ENCODE measurements at regions not wholly inside any gene's neighbourhood (a gene's known extent, or its start where the extent isn't known, plus 50 kb on each side); places are given as distances from the start of the nearest gene placed in this dataset.
"Not testable (repeated sequence)": the region's sequence is repeated elsewhere in the genome, so short reads cannot be mapped to it uniquely, and the experiment has no call there.

DNA sequence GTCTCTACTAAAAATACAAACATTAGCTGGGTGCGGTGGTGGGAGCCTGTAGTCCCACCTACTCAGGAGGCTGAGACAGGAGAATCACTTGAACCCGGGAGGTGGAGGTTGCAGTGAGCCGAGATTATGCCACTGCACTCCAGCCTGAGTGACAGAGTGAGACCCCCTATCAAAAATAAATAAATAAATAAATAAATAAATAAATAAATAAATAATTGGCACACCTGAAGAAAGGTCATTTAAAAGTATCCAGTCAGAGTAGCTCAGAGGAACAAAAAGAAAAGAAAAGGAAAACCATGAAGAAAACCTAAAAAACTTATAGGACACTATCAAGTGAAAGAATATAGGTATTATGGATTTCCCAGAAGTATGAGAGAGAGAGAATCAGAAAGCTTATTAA, 330.1 kb upstream of the AR start:
- intact Hi-C loops (cut with DNase I); DNase-seq; H3K36me3 ChIP-seq; H3K27me3 ChIP-seq; H3K4me1 ChIP-seq; H3K4me3 ChIP-seq; H3K9ac ChIP-seq (ENCODE audit: low read depth in 2 of 2, low read length in 2 of 2); H3K27ac ChIP-seq; H3K9me3 ChIP-seq: not testable (repeated sequence)

DNA sequence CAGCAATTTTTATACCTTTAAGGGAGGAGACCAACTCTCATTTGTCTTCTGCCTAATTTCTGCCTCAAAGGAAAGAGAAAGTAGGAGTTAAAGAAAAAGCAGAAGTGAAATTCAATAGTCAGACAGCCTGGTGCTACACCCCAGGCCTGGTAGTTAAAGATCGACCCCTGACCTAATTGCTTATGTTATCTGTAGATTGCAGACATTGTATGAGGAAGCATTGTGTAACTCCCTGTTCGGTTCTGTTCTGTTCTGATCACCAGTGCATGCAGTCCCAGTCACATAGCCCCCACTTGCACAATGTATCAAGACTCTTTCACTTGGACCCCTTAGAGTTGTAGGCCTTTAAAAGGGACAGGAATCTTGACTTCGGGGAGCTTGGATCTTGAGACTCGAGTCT, 335.9 kb upstream of the AR start:
- H3K4me3 ChIP-seq = no peak overlapping the region
- H3K27ac ChIP-seq = no peak overlapping the region
- H3K9me3 ChIP-seq = no peaks in the 10 kb centered on the region
- no peaks in the 10 kb centered on the region for H3K27me3 ChIP-seq
- H3K36me3 ChIP-seq = no peaks in the 10 kb centered on the region
- no peak for DNase-seq
- no peaks in the 10 kb centered on the region for H3K4me1 ChIP-seq
- intact Hi-C loops (cut with DNase I) = no loop called here
- H3K9ac ChIP-seq (ENCODE audit: low read depth in 2 of 2, low read length in 2 of 2) = no peak overlapping the region
- TF ChIP-seq, protein P1, sequence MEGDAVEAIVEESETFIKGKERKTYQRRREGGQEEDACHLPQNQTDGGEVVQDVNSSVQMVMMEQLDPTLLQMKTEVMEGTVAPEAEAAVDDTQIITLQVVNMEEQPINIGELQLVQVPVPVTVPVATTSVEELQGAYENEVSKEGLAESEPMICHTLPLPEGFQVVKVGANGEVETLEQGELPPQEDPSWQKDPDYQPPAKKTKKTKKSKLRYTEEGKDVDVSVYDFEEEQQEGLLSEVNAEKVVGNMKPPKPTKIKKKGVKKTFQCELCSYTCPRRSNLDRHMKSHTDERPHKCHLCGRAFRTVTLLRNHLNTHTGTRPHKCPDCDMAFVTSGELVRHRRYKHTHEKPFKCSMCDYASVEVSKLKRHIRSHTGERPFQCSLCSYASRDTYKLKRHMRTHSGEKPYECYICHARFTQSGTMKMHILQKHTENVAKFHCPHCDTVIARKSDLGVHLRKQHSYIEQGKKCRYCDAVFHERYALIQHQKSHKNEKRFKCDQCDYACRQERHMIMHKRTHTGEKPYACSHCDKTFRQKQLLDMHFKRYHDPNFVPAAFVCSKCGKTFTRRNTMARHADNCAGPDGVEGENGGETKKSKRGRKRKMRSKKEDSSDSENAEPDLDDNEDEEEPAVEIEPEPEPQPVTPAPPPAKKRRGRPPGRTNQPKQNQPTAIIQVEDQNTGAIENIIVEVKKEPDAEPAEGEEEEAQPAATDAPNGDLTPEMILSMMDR (IDR thresholded peaks at IDR 0.05) = no peak

DNA sequence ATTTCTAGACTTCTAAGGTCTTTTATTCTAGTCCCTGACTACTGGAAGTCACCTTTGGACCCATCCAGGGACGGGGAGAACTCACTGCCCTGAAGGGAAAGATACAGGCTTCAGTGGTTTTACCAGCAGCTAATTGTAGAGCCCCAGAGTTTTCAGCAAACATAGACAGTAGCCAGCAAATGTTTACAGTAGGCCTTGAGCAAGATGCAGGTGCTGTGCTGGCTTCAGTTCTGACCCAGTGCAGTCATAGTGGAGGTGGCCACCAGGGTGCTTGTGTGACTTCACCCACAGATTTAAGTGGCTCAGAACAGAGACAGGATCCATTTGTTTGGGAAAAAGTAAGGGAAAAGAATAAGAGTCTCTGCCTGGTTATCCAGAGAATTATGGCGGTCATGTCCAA, 384.4 kb upstream of the AR start:
- Histone ChIP-seq H3K4me3 (no peak overlapping the region), H3K36me3 (no peaks in the 10 kb centered on the region), H3K9me3 (no peaks in the 10 kb centered on the region), H3K4me1 (no peaks in the 10 kb centered on the region), H3K27me3 (no peaks in the 10 kb centered on the region), H3K27ac (no peak overlapping the region), H3K9ac (ENCODE audit: low read depth in 2 of 2, low read length in 2 of 2) (no peak overlapping the region)
- intact Hi-C loops (cut with DNase I) = no loop called here
- DNase-seq = no peak
- TF ChIP-seq, protein P1 (IDR thresholded peaks at IDR 0.05) = no peak

DNA sequence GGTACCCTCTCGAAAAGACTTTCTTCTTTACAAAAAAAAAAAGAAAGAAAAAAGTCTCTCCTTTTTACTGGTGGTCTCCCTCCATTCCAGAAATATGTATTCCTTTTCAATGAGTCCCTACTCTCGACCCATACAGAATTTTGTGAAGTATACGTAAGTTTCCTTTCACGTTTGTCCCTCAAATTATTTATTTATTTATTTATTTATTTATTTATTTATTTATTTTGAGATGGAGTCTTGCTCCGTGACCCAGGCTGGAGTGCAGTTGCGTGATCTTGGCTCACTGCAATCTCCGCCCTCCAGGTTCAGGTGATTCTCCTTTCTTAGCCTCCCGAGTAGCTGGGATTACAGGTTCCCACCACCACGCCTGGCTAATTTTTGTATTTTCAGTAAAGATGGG, 429.2 kb upstream of the AR start:
- Histone ChIP-seq H3K9me3 (no peaks in the 10 kb centered on the region), H3K4me1 (no peaks in the 10 kb centered on the region), H3K27me3 (no peaks in the 10 kb centered on the region), H3K36me3 (no peaks in the 10 kb centered on the region), H3K4me3 (no peak overlapping the region), H3K9ac (ENCODE audit: low read depth in 2 of 2, low read length in 2 of 2) (no peak overlapping the region), H3K27ac (no peak overlapping the region)
- DNase-seq = no peak
- TF ChIP-seq, protein P1 (IDR thresholded peaks at IDR 0.05) = no peak
- intact Hi-C loops (cut with DNase I) = no loop called here

DNA sequence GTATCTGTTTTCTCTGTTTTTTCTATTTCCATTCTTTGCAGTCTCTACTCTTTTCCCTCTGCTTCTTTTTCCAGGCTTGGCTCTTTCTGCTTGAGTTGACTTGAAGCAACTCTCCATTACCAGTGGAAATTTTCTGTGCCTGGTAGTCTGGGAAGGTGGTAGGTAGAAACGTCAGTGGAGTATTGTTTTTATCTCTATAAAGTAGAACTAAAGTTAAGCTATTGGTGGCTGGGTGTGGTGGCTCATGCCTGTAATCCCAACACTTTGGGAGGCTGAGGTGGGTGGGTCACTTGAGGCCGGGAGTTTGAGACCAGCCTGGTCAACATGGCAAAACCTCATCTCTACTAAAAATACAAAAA, 438.1 kb upstream of the AR start:
- no peak for DNase-seq
- TF ChIP-seq, protein P1 (IDR thresholded peaks at IDR 0.05) = no peak
- no peak overlapping the region for H3K4me3 ChIP-seq
- H3K36me3 ChIP-seq = no peaks in the 10 kb centered on the region
- no peak overlapping the region for H3K27ac ChIP-seq
- no peak overlapping the region for H3K9ac ChIP-seq (ENCODE audit: low read depth in 2 of 2, low read length in 2 of 2)
- H3K9me3 ChIP-seq = no peaks in the 10 kb centered on the region
- H3K27me3 ChIP-seq = no peaks in the 10 kb centered on the region
- intact Hi-C loops (cut with DNase I) = no loop called here
- H3K4me1 ChIP-seq = no peaks in the 10 kb centered on the region

DNA sequence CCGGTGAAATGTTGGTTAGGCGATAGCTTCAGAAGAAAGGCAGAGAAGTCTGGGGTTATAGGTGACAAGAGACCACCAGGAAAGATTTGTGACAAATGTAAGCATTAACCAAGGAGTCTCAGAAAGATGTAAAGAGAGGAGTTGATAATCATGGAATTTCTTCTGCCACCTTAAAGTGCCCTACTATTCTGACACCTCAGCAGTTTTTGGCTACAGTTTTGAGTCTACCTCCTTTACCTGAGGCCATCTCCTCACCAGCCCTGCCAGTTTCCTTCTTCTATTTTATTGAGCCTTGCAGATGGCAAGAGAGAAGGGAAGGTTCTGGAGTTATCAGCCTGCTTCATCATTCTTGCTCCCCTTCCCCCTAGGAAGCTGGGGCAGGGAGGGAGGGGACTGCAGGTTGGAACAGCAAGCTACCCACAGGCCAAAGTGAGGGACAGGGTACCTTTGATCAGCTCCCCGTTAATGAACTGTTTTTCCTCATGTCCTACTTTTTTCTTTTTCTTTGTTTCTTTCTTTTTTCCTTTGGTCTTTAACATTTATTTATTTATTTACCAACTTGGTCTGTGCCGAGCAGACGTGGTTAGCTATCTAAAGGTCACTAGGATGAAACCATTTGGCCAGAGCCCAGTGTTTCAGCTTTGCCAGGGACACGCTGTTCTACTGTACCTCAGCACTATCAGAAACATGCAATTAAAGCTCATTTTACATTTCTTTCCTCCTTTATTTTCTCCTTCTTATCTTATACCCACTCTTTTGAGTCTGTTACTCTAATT, 438.7 kb upstream of the AR start:
- Histone ChIP-seq H3K36me3 (no peaks in the 10 kb centered on the region), H3K27me3 (no peaks in the 10 kb centered on the region), H3K4me3 (no peak overlapping the region), H3K9ac (ENCODE audit: low read depth in 2 of 2, low read length in 2 of 2) (no peak overlapping the region), H3K27ac (no peak overlapping the region), H3K9me3 (no peaks in the 10 kb centered on the region), H3K4me1 (no peaks in the 10 kb centered on the region)
- DNase-seq = no peak
- TF ChIP-seq, protein P1 (IDR thresholded peaks at IDR 0.05) = no peak
- intact Hi-C loops (cut with DNase I) = no loop called here

Measured in colonic mucosa (tissue), 4 donors.